ENCODE measurements at regions not wholly inside any gene's neighbourhood (a gene's known extent, or its start where the extent isn't known, plus 50 kb on each side); places are given as distances from the start of the nearest gene placed in this dataset.

DNA sequence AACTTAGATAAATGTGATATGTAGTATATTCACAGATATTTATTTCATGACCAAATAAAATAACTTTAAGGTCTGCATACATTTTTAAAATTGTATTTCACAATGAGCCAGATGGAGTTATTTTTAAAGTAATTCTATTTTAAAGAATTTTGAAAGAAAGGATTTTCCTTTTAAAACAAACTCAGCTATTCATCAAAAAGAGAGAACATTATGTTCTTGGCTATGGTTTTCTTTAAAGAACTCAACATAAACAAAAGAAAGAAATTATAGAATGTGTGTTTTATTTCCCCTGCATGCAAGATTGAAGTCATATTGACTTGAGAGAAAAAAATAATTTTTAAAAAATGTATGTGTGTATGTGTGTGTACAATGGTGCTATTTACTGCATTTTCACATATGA lies 1023.6 kb upstream of the CITED2 start:
- no peak for TF ChIP-seq CTCF (IDR thresholded peaks at IDR 0.05; ENCODE audit: insufficient read depth, low read depth, low read length)
- TF ChIP-seq EZH2 (IDR thresholded peaks at IDR 0.05; ENCODE audit: insufficient read depth, low read length), result no peak
